ENCODE measurements at regions not wholly inside any gene's neighbourhood (a gene's known extent, or its start where the extent isn't known, plus 50 kb on each side); places are given as distances from the start of the nearest gene placed in this dataset.

DNA sequence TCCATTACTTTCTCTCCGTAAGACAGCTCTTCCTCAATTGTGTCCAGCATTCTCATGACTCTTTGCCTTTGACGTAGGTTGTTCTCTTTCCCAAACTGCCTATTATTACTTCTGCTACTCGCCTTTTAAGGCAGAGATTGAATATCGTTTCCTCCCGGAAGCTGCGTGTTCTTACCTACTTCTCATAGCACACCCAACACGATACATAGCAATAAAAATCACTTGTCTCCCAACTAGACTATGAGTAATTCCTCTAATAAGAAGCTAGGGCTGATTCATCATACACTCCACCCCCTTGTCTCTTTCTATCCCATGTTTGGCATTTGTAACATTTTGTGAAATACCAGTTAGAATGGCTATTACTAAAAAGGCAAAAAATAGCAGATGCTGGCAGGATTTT is 55.8 kb upstream of the SGIP1 start:
- Histone ChIP-seq H3K4me3 (ENCODE audit: low read depth in 2 of 2, low read length in 1 of 2) (peak overlapping the region in 1 of 2 experiments; percentile 13; a peak in 1 of 4 replicates), H3K4me2 (peak overlapping the region; percentile 50; the same call in 1 of the 2 replicates), H3K9me3 (no peaks in the 10 kb centered on the region), H4K20me1 (ENCODE audit: insufficient read depth) (no peaks in the 10 kb centered on the region), H3F3A (replicated peaks; ENCODE audit: insufficient read depth) (peaks cover 32% of the 10 kb centered on the region), H3K9me2 (no peaks in the 10 kb centered on the region), H3K27ac (ENCODE audit: low read depth in 2 of 2, low read length in 1 of 2) (peak overlapping the region; percentile 77 to 92), H2AFZ (ENCODE audit: low read depth) (peak overlapping the region; percentile 41; the same call in 1 of the 2 replicates), H3K9ac (peak overlapping the region; percentile 46; the same call in 1 of the 2 replicates), H3K27me3 (ENCODE audit: insufficient read depth) (no peaks in the 10 kb centered on the region), H3K79me2 (ENCODE audit: insufficient read depth) (no peaks in the 10 kb centered on the region), H3K36me3 (replicated peaks in 1 of 2; ENCODE audit: control insufficient read depth in 1 of 2, insufficient read depth in 2 of 2, low read length in 1 of 2) (no peaks in the 10 kb centered on the region), H3K4me1 (ENCODE audit: control insufficient read depth in 1 of 2, insufficient read depth in 2 of 2, low read depth in 1 of 2, low read length in 1 of 2) (peaks cover 4 to 11% of the 10 kb centered on the region in 2 experiments)
- 25% methylated on average over 7 of the region's 7 CpGs for WGBS (ENCODE audit: low lambda C conversion rate)
- ChIA-PET POLR2A (no interaction called here), CTCF (interaction anchor here (1.2 to 2.7 kb wide), 4 partner anchors 10 to 32 kb away, joined by 3 to 12 read pairs (median 4); no protein-coding TSS in a partner anchor)
- no peak for DNase-seq
- TF ChIP-seq MAX (IDR thresholded peaks at IDR 0.05; ENCODE audit: low read depth) (peak; percentile 63; the same call in 1 of the 2 replicates), IRF3 (IDR thresholded peaks at IDR 0.05; ENCODE audit: low read depth, low read length) (no peak), RFX5 (IDR thresholded peaks at IDR 0.05; ENCODE audit: low read length) (no peak), POLR2AphosphoS5 (IDR thresholded peaks at IDR 0.05; ENCODE audit: low read depth, low read length) (peak; percentile 46; the same call in 1 of the 2 replicates), EP300 (IDR thresholded peaks at IDR 0.05; ENCODE audit: borderline replicate concordance in 1 of 2, low read depth in 1 of 2, low read length in 1 of 2) (peak; percentile 28 to 59; a peak in 2 of 4 replicates), GATA2 (CRISPR knock-in tag; IDR thresholded peaks at IDR 0.05) (no peak), JUND (IDR thresholded peaks at IDR 0.05) (peak; percentile 78), NFIC (IDR thresholded peaks at IDR 0.05; ENCODE audit: borderline replicate concordance) (no peak; the same call in 1 of the 2 replicates), YY1 (IDR thresholded peaks at IDR 0.05; ENCODE audit: low read depth) (no peak), TCF12 (IDR thresholded peaks at IDR 0.05) (peak; percentile 68), RAD21 (IDR thresholded peaks at IDR 0.05; ENCODE audit: low read length) (no peak), FOSL2 (IDR thresholded peaks at IDR 0.05; ENCODE audit: borderline replicate concordance, low read depth) (peak; percentile 89), SIN3A (IDR thresholded peaks at IDR 0.05; ENCODE audit: borderline replicate concordance, low read depth, low read length) (no peak), MEF2A (IDR thresholded peaks at IDR 0.05; ENCODE audit: borderline replicate concordance, low read depth) (no peak), RXRA (IDR thresholded peaks at IDR 0.05; ENCODE audit: borderline replicate concordance, low read depth) (no peak), TEAD4 (IDR thresholded peaks at IDR 0.05; ENCODE audit: borderline replicate concordance, insufficient read depth) (no peak), SMC3 (IDR thresholded peaks at IDR 0.05; ENCODE audit: low read depth, low read length) (no peak)
- TF ChIP-seq, protein P1, sequence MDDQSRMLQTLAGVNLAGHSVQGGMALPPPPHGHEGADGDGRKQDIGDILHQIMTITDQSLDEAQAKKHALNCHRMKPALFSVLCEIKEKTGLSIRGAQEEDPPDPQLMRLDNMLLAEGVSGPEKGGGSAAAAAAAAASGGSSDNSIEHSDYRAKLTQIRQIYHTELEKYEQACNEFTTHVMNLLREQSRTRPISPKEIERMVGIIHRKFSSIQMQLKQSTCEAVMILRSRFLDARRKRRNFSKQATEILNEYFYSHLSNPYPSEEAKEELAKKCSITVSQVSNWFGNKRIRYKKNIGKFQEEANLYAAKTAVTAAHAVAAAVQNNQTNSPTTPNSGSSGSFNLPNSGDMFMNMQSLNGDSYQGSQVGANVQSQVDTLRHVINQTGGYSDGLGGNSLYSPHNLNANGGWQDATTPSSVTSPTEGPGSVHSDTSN (IDR thresholded peaks at IDR 0.05): peak; percentile 93
- TF ChIP-seq, protein P2, sequence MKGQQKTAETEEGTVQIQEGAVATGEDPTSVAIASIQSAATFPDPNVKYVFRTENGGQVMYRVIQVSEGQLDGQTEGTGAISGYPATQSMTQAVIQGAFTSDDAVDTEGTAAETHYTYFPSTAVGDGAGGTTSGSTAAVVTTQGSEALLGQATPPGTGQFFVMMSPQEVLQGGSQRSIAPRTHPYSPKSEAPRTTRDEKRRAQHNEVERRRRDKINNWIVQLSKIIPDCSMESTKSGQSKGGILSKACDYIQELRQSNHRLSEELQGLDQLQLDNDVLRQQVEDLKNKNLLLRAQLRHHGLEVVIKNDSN (IDR thresholded peaks at IDR 0.05; ENCODE audit: borderline replicate concordance, low read depth): no peak
- TF ChIP-seq, protein P3, sequence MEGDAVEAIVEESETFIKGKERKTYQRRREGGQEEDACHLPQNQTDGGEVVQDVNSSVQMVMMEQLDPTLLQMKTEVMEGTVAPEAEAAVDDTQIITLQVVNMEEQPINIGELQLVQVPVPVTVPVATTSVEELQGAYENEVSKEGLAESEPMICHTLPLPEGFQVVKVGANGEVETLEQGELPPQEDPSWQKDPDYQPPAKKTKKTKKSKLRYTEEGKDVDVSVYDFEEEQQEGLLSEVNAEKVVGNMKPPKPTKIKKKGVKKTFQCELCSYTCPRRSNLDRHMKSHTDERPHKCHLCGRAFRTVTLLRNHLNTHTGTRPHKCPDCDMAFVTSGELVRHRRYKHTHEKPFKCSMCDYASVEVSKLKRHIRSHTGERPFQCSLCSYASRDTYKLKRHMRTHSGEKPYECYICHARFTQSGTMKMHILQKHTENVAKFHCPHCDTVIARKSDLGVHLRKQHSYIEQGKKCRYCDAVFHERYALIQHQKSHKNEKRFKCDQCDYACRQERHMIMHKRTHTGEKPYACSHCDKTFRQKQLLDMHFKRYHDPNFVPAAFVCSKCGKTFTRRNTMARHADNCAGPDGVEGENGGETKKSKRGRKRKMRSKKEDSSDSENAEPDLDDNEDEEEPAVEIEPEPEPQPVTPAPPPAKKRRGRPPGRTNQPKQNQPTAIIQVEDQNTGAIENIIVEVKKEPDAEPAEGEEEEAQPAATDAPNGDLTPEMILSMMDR (IDR thresholded peaks at IDR 0.05): no peak
